NB4 (cell line): ENCODE measurements at regions not wholly inside any gene's neighbourhood (a gene's known extent, or its start where the extent isn't known, plus 50 kb on each side); places are given as distances from the start of the nearest gene placed in this dataset.

Experiments
- CTCF ChIP-seq: IDR thresholded peaks from one replicate; pipeline ENCODE4 v1.5.1; 2012; ENCODE audit warnings: low read depth, low read length
- MAX ChIP-seq: IDR thresholded peaks from 2 replicates; pipeline ENCODE4 v1.6.1; 2011; ENCODE audit warnings: low read depth, low read length
- POLR2A ChIP-seq: IDR thresholded peaks from 2 replicates; pipeline ENCODE4 v1.6.1; 2011; ENCODE audit warnings: mild to moderate bottlenecking; ENCODE audit not compliant: insufficient read length; ENCODE audit errors: extremely low read depth

GRCh38 chr14:25215607-25216006, 165.7 kb upstream of the STXBP6 start:
- TF ChIP-seq CTCF (no peak), POLR2A (no peak), MAX (no peak)
